HG02642 (cell line): ENCODE measurements at regions not wholly inside any gene's neighbourhood (a gene's known extent, or its start where the extent isn't known, plus 50 kb on each side); places are given as distances from the start of the nearest gene placed in this dataset.

ENCODE experiments used
- ATAC-seq: cut with Tn5 transposase; IDR thresholded peaks from one replicate; pipeline ENCODE4 v1.9.1; 2021; ENCODE audit warnings: mild to moderate bottlenecking; ENCODE audit not compliant: unreplicated experiment, poor library complexity

GRCh38 chr9:16152276-16153101 lies 599.6 kb downstream of the CCDC171 start:
- ATAC-seq, result no peak

- ATAC-seq, result no peak
These were observed 600.4 kb downstream of the CCDC171 start for GRCh38 chr9:16153221-16153620.

- no peak for ATAC-seq
These were observed 600.9 kb downstream of the CCDC171 start for GRCh38 chr9:16153741-16154140.

- peak; percentile 83 for ATAC-seq
These were observed 601.8 kb downstream of the CCDC171 start for GRCh38 chr9:16154521-16155078.

GRCh38 chr9:16155878-16156277 lies 603.0 kb downstream of the CCDC171 start:
- ATAC-seq, result no peak

GRCh38 chr9:16157216-16157615 lies 604.4 kb downstream of the CCDC171 start:
- no peak for ATAC-seq

GRCh38 chr9:16157651-16158050 lies 604.8 kb downstream of the CCDC171 start:
- no peak for ATAC-seq

GRCh38 chr9:16158093-16158492 lies 605.2 kb downstream of the CCDC171 start:
- ATAC-seq, result no peak

- ATAC-seq, result no peak
These were observed 608.6 kb downstream of the CCDC171 start for GRCh38 chr9:16161483-16161882.

GRCh38 chr9:16170119-16170518 lies 617.3 kb downstream of the CCDC171 start:
- no peak for ATAC-seq

- ATAC-seq, result no peak
These were observed 619.1 kb downstream of the CCDC171 start for GRCh38 chr9:16171911-16172310.

GRCh38 chr9:16172796-16173195 lies 620.0 kb downstream of the CCDC171 start:
- no peak for ATAC-seq

GRCh38 chr9:16174915-16175314 lies 622.1 kb downstream of the CCDC171 start:
- no peak for ATAC-seq

GRCh38 chr9:16175461-16175860 lies 622.6 kb downstream of the CCDC171 start:
- ATAC-seq, result no peak

- ATAC-seq, result no peak
These were observed 625.5 kb downstream of the CCDC171 start for GRCh38 chr9:16178294-16178693.

- no peak for ATAC-seq
These were observed 626.7 kb downstream of the CCDC171 start for GRCh38 chr9:16179566-16179965.

GRCh38 chr9:16180091-16180490 lies 627.2 kb downstream of the CCDC171 start:
- no peak for ATAC-seq

GRCh38 chr9:16180546-16180945 lies 627.7 kb downstream of the CCDC171 start:
- ATAC-seq, result no peak

GRCh38 chr9:16181539-16181938 lies 628.7 kb downstream of the CCDC171 start:
- no peak for ATAC-seq

GRCh38 chr9:16182784-16183183 lies 629.9 kb downstream of the CCDC171 start:
- no peak for ATAC-seq

GRCh38 chr9:16184964-16185646 lies 632.3 kb downstream of the CCDC171 start:
- ATAC-seq, result no peak
